ENCODE measurements at regions not wholly inside any gene's neighbourhood (a gene's known extent, or its start where the extent isn't known, plus 50 kb on each side); places are given as distances from the start of the nearest gene placed in this dataset.

DNA sequence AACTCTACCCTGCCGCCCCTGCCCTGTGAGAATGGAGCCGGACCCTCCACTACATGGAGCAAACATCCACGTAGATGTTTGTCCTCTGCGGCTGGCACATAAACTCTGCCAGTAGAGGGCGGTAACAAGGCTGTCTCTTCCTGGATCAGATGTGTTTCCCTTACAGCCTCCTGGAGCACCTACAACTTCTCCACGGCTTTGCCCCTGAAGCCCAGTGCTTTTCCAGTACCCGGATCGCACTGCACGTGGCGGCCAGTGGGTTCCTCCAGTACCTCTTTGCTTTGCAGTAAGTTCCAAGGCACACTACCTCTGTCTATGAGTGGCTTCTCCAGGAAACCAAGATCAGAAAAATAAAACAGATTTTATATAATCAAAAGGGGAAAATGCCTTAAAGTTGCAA lies 651.3 kb downstream of the DCDC2C start:
- H3K36me3 ChIP-seq (ENCODE audit: control insufficient read depth, insufficient read depth, low read length): no peaks in the 10 kb centered on the region
- H3K9me3 ChIP-seq (ENCODE audit: control insufficient read depth, insufficient read depth, low read length): no peaks in the 10 kb centered on the region
- no peaks in the 10 kb centered on the region for H3K4me1 ChIP-seq (ENCODE audit: control insufficient read depth, insufficient read depth, low read length)
- DNase-seq (ENCODE audit: low read depth in 4 of 6, low spot score in 6 of 6): no peak
- H3K27ac ChIP-seq (ENCODE audit: low read depth, low read length): no peak overlapping the region
- no peak overlapping the region for H3K4me3 ChIP-seq (ENCODE audit: low read depth, low read length)
- WGBS (ENCODE audit: insufficient coverage): 87% methylated on average over 10 of the region's 10 CpGs
- no peaks in the 10 kb centered on the region for H3K27me3 ChIP-seq (ENCODE audit: control insufficient read depth, insufficient read depth, low read length)

DNA sequence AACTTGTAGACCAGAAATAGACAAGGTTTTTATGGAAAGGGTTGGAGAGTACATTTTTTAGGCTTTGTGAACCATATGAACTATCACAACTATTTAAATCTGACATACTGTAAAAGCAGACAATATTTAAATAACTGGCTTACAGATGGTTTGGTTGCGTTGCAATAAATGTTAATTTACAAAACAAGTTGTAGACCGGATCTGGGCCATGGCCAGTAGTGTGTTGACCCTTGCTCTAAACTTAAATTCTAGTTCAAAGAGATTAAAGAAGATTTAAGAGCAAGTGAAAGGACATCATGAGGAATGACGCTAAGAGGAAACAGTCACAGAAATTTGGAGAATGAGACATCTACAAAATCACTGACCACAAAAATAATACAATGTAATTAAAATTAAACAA lies 652.7 kb downstream of the DCDC2C start:
- no peak for DNase-seq (ENCODE audit: low read depth in 4 of 6, low spot score in 6 of 6)
- no CpG with 5 or more reads among the region's 3 CpGs for WGBS (ENCODE audit: insufficient coverage)
- H3K36me3 ChIP-seq (ENCODE audit: control insufficient read depth, insufficient read depth, low read length): no peaks in the 10 kb centered on the region
- H3K27ac ChIP-seq (ENCODE audit: low read depth, low read length): no peak overlapping the region
- H3K27me3 ChIP-seq (ENCODE audit: control insufficient read depth, insufficient read depth, low read length): no peaks in the 10 kb centered on the region
- no peak overlapping the region for H3K4me3 ChIP-seq (ENCODE audit: low read depth, low read length)
- H3K4me1 ChIP-seq (ENCODE audit: control insufficient read depth, insufficient read depth, low read length): no peaks in the 10 kb centered on the region
- H3K9me3 ChIP-seq (ENCODE audit: control insufficient read depth, insufficient read depth, low read length): no peaks in the 10 kb centered on the region

DNA sequence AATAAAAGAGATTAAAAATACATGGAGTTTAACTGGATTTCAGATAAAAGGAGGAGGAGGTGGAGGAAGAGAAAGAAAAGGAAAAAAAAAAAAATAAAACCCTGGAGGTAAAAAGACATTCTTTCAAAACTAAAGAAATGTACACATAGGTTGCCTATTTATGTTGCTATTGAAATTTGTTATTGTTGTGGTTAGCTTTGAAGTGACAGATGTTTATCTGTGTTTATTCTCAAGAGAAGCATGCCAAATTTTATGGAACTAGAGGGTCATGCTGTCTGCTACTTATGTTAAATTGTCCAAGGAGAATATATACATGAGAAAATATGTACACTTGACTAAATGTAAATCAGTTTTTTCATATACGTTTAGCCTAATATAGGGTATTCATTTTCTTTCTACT lies 653.2 kb downstream of the DCDC2C start:
- no peak overlapping the region for H3K27ac ChIP-seq (ENCODE audit: low read depth, low read length)
- no peaks in the 10 kb centered on the region for H3K36me3 ChIP-seq (ENCODE audit: control insufficient read depth, insufficient read depth, low read length)
- no CpG with 5 or more reads among the region's 1 CpG for WGBS (ENCODE audit: insufficient coverage)
- no peaks in the 10 kb centered on the region for H3K9me3 ChIP-seq (ENCODE audit: control insufficient read depth, insufficient read depth, low read length)
- DNase-seq (ENCODE audit: low read depth in 4 of 6, low spot score in 6 of 6): peak in 1 of 6 donors; percentile 5
- no peaks in the 10 kb centered on the region for H3K4me1 ChIP-seq (ENCODE audit: control insufficient read depth, insufficient read depth, low read length)
- no peaks in the 10 kb centered on the region for H3K27me3 ChIP-seq (ENCODE audit: control insufficient read depth, insufficient read depth, low read length)
- H3K4me3 ChIP-seq (ENCODE audit: low read depth, low read length): no peak overlapping the region

DNA sequence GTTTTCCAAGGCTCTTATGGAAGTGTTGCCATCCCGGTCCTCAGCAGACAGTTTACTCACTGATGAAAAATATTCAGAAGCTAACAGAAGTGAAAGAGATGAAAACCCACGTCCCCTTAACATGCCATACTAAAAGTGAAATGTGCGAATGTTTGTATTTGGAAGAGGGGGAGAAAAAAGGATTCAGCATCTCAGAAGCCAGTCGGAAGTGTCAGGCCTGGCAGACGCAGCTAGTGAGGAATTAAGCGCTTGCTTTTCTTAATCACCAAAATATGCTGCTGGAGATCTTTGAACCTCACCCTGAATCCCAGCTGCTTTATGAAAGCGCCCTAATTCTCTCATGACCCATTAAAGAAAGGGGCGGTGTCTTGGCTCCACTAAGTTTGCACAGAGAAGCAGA lies 653.7 kb downstream of the DCDC2C start:
- DNase-seq (ENCODE audit: low read depth in 4 of 6, low spot score in 6 of 6): peak in 2 of 6 donors; percentile 14 to 66
- WGBS (ENCODE audit: insufficient coverage): 45% methylated on average over 2 of the region's 8 CpGs

DNA sequence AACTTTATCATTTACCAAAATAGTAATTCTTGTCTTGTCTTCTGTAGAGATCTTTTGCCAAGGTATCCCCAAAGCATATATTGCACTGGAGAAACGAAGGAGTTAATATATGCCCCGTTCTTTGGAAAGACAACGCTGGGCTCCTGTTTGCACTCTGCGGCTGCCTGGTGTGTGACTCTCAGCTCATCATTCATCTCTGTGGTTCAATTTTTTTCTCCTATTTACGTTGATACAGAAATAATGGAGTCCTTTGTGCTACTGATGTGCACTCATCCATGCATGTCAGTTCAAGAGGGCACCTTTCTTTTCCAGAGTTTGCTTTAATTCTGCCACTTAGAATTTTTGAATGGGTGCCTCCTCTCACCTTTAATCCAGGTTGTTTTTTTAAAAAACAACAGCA lies 655.5 kb downstream of the DCDC2C start:
- Histone ChIP-seq H3K27ac (ENCODE audit: low read depth, low read length) (no peak overlapping the region), H3K27me3 (ENCODE audit: control insufficient read depth, insufficient read depth, low read length) (no peaks in the 10 kb centered on the region), H3K36me3 (ENCODE audit: control insufficient read depth, insufficient read depth, low read length) (no peaks in the 10 kb centered on the region), H3K9me3 (ENCODE audit: control insufficient read depth, insufficient read depth, low read length) (no peaks in the 10 kb centered on the region), H3K4me3 (ENCODE audit: low read depth, low read length) (no peak overlapping the region), H3K4me1 (ENCODE audit: control insufficient read depth, insufficient read depth, low read length) (no peaks in the 10 kb centered on the region)
- 56% methylated on average over 5 of the region's 5 CpGs for WGBS (ENCODE audit: insufficient coverage)
- DNase-seq (ENCODE audit: low read depth in 4 of 6, low spot score in 6 of 6): no peak

More for the DNA sequence above, 653.7 kb downstream of the DCDC2C start:
- no peak overlapping the region for H3K4me3 ChIP-seq (ENCODE audit: low read depth, low read length)
- no peaks in the 10 kb centered on the region for H3K27me3 ChIP-seq (ENCODE audit: control insufficient read depth, insufficient read depth, low read length)
- H3K4me1 ChIP-seq (ENCODE audit: control insufficient read depth, insufficient read depth, low read length): no peaks in the 10 kb centered on the region
- H3K9me3 ChIP-seq (ENCODE audit: control insufficient read depth, insufficient read depth, low read length): no peaks in the 10 kb centered on the region
- no peak overlapping the region for H3K27ac ChIP-seq (ENCODE audit: low read depth, low read length)
- H3K36me3 ChIP-seq (ENCODE audit: control insufficient read depth, insufficient read depth, low read length): no peaks in the 10 kb centered on the region

DNA sequence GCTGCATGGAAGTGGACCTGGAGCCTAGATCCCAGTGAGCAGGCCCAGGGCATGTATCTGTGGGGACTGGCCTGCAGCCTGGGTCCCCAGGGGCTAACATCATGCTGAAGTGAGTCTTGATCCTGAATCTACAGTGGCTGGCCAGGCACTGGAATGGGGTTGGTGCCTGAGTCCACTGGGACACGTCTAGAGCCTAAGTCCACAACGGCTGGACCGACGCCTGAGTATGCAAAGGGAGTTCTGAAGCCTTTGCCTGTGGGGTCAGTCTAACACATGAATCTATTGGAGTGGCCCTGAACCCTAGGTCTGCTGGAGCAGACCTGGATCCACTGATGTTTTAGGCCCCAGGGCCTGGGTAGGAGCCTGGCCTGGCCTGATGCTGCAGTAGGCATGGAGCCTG lies 665.5 kb downstream of the DCDC2C start:
- Histone ChIP-seq H3K36me3 (ENCODE audit: control insufficient read depth, insufficient read depth, low read length) (no peaks in the 10 kb centered on the region), H3K27ac (ENCODE audit: low read depth, low read length) (no peak overlapping the region), H3K4me3 (ENCODE audit: low read depth, low read length) (no peak overlapping the region), H3K27me3 (ENCODE audit: control insufficient read depth, insufficient read depth, low read length) (no peaks in the 10 kb centered on the region), H3K9me3 (ENCODE audit: control insufficient read depth, insufficient read depth, low read length) (peaks cover 8% of the 10 kb centered on the region), H3K4me1 (ENCODE audit: control insufficient read depth, insufficient read depth, low read length) (no peaks in the 10 kb centered on the region)
- no peak for DNase-seq (ENCODE audit: low read depth in 4 of 6, low spot score in 6 of 6)
- WGBS (ENCODE audit: insufficient coverage): 98% methylated on average over 4 of the region's 4 CpGs

DNA sequence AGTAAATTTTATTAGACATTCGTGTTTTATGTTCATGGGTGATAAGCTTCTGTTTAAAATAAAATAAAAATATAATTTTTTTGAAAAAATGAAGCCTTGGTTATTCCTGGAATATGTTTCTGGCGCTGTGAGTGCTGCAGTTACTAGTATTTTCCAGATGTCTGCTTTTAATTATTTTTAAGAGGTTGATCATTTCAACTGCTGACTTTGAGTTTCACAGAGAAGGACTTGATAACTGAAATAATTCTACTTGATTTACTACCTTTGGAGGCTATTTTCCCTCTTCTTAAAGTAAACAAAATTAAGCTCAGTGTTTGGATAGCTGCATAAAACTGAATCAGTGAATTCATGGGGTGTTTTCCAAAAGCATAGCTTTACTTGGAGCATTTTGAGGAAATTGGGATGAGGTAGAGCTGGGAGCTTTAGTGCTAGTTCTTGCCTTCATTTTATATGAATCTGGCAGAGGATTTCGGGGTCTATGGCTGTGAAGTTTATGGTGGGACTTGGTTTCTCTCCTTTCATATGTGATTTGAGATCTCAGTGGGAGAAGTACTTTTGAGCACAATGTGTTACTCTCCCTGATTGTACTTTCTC lies 666.5 kb downstream of the DCDC2C start:
- WGBS (ENCODE audit: insufficient coverage): 89% methylated on average over 1 of the region's 3 CpGs

DNA sequence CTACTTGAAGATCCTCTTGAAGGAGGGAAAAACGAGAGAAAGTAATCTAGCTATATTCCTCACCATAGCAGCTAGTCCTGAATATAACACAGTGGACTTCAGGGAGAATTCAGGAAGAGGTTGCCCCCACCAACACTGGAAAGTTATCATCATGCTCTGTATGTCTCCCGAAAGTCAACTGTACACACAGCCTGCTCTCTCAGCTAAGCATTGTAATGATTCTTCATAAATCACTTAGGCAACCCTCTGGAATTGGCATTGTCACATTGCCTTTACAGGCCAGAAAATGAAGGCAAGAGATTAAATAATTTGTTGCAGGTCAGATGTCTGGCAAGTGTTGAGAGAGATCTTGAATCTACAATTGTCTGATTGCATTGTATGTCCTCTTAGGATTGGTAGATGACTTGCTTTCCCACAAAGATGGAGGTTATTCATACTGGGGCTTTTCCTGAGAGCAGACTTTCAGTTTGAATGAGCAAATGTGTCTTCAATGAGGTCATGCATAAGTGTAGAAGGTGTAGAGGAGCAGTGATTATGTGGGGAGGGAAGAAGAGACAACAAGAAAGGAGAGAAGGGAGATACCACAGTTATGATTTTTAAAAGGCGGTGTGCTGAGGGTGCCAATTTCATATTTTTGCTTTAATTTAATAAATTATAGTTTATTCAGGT lies 667.2 kb downstream of the DCDC2C start:
- no peak for DNase-seq (ENCODE audit: low read depth in 4 of 6, low spot score in 6 of 6)
- Histone ChIP-seq H3K27me3 (ENCODE audit: control insufficient read depth, insufficient read depth, low read length) (no peaks in the 10 kb centered on the region), H3K27ac (ENCODE audit: low read depth, low read length) (no peak overlapping the region), H3K4me3 (ENCODE audit: low read depth, low read length) (no peak overlapping the region), H3K9me3 (ENCODE audit: control insufficient read depth, insufficient read depth, low read length) (peaks cover 10% of the 10 kb centered on the region), H3K4me1 (ENCODE audit: control insufficient read depth, insufficient read depth, low read length) (no peaks in the 10 kb centered on the region), H3K36me3 (ENCODE audit: control insufficient read depth, insufficient read depth, low read length) (no peaks in the 10 kb centered on the region)
- no CpG with 5 or more reads among the region's 3 CpGs for WGBS (ENCODE audit: insufficient coverage)

More for the DNA sequence above, 666.5 kb downstream of the DCDC2C start:
- no peaks in the 10 kb centered on the region for H3K4me1 ChIP-seq (ENCODE audit: control insufficient read depth, insufficient read depth, low read length)
- no peak overlapping the region for H3K27ac ChIP-seq (ENCODE audit: low read depth, low read length)
- peak in 1 of 6 donors; percentile 30 for DNase-seq (ENCODE audit: low read depth in 4 of 6, low spot score in 6 of 6)
- H3K9me3 ChIP-seq (ENCODE audit: control insufficient read depth, insufficient read depth, low read length): peaks cover 8% of the 10 kb centered on the region
- no peak overlapping the region for H3K4me3 ChIP-seq (ENCODE audit: low read depth, low read length)
- no peaks in the 10 kb centered on the region for H3K36me3 ChIP-seq (ENCODE audit: control insufficient read depth, insufficient read depth, low read length)
- H3K27me3 ChIP-seq (ENCODE audit: control insufficient read depth, insufficient read depth, low read length): no peaks in the 10 kb centered on the region

DNA sequence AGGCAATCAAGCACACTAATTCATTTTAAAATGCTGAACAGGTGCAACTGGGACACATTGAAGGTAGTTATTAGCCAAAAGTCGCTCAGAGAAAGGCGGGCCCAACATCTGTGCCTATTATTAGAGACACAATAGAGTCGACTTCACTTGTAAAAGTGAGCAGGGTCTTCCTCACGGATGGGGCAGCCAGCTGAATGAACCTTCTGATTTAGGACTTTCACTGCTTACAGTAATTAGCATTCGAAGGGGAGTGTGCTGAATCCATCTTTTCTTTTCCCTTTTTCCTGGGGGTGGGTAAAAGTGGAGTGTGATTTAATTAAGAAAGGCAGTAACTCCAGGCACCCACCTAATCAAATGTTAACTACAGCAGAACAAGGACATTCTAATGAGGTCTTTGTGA lies 677.7 kb downstream of the DCDC2C start:
- DNase-seq (ENCODE audit: low read depth in 4 of 6, low spot score in 6 of 6): peak in 2 of 6 donors; percentile 58 to 70
- no peaks in the 10 kb centered on the region for H3K27me3 ChIP-seq (ENCODE audit: control insufficient read depth, insufficient read depth, low read length)

DNA sequence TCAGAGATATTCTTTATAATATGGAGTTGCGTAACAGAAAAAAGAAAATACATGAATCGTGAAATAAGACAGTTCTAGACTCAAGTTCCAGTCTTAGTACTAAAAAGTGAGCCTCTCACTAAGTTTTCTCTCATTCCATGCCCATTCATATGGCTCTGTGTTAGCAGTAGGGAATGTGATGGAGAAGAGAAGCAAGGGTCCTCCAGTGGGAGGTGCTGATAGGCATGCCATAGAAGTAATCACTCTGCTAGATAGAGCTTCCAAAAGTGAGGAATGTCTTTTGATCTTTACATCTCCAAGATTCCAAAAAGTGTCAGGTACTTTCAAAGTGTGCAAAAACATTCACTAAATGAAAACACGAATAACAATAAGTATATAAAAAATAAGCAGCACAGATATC lies 678.4 kb downstream of the DCDC2C start:
- no peaks in the 10 kb centered on the region for H3K36me3 ChIP-seq (ENCODE audit: control insufficient read depth, insufficient read depth, low read length)
- H3K4me3 ChIP-seq (ENCODE audit: low read depth, low read length): no peak overlapping the region
- H3K9me3 ChIP-seq (ENCODE audit: control insufficient read depth, insufficient read depth, low read length): peaks cover 3% of the 10 kb centered on the region
- DNase-seq (ENCODE audit: low read depth in 4 of 6, low spot score in 6 of 6): no peak
- H3K27ac ChIP-seq (ENCODE audit: low read depth, low read length): no peak overlapping the region
- no CpG with 5 or more reads among the region's 3 CpGs for WGBS (ENCODE audit: insufficient coverage)
- no peaks in the 10 kb centered on the region for H3K27me3 ChIP-seq (ENCODE audit: control insufficient read depth, insufficient read depth, low read length)
- no peaks in the 10 kb centered on the region for H3K4me1 ChIP-seq (ENCODE audit: control insufficient read depth, insufficient read depth, low read length)

More for the DNA sequence above, 677.7 kb downstream of the DCDC2C start:
- Histone ChIP-seq H3K4me3 (ENCODE audit: low read depth, low read length) (no peak overlapping the region), H3K27ac (ENCODE audit: low read depth, low read length) (no peak overlapping the region), H3K4me1 (ENCODE audit: control insufficient read depth, insufficient read depth, low read length) (no peaks in the 10 kb centered on the region), H3K9me3 (ENCODE audit: control insufficient read depth, insufficient read depth, low read length) (peaks cover 3% of the 10 kb centered on the region), H3K36me3 (ENCODE audit: control insufficient read depth, insufficient read depth, low read length) (no peaks in the 10 kb centered on the region)
- WGBS (ENCODE audit: insufficient coverage): 8% methylated on average over 3 of the region's 5 CpGs
